ENCODE measurements at regions not wholly inside any gene's neighbourhood (a gene's known extent, or its start where the extent isn't known, plus 50 kb on each side); places are given as distances from the start of the nearest gene placed in this dataset.

- DNase-seq, result no peak
These were observed 105.3 kb downstream of the SLC6A15 start for GRCh38 chr12:84807249-84807648.

GRCh38 chr12:84805474-84805858 lies 107.1 kb downstream of the SLC6A15 start:
- no peak for DNase-seq

- no peak for DNase-seq
These were observed 107.7 kb downstream of the SLC6A15 start for GRCh38 chr12:84804691-84805473.

GRCh38 chr12:84803661-84804060 lies 108.9 kb downstream of the SLC6A15 start:
- no peak for DNase-seq

GRCh38 chr12:84802161-84802560 lies 110.4 kb downstream of the SLC6A15 start:
- DNase-seq, result no peak

GRCh38 chr12:84793558-84794367 lies 118.8 kb downstream of the SLC6A15 start:
- no peak for DNase-seq

- no peak for DNase-seq
These were observed 121.2 kb downstream of the SLC6A15 start for GRCh38 chr12:84791444-84791843.

GRCh38 chr12:84789184-84789583 lies 123.4 kb downstream of the SLC6A15 start:
- no peak for DNase-seq

GRCh38 chr12:84787253-84787652 lies 125.3 kb downstream of the SLC6A15 start:
- DNase-seq, result no peak

- no peak for DNase-seq
These were observed 126.0 kb downstream of the SLC6A15 start for GRCh38 chr12:84786622-84787021.

GRCh38 chr12:84785951-84786350 lies 126.6 kb downstream of the SLC6A15 start:
- no peak for DNase-seq

- DNase-seq, result no peak
These were observed 127.3 kb downstream of the SLC6A15 start for GRCh38 chr12:84785281-84785680.

- no peak for DNase-seq
These were observed 133.4 kb downstream of the SLC6A15 start for GRCh38 chr12:84779169-84779568.

- DNase-seq, result no peak
These were observed 140.3 kb downstream of the SLC6A15 start for GRCh38 chr12:84772281-84772680.

GRCh38 chr12:84767079-84767478 lies 145.5 kb downstream of the SLC6A15 start:
- DNase-seq, result no peak

- no peak for DNase-seq
These were observed 146.2 kb downstream of the SLC6A15 start for GRCh38 chr12:84766375-84766774.

- no peak for DNase-seq
These were observed 148.6 kb downstream of the SLC6A15 start for GRCh38 chr12:84764001-84764400.

GRCh38 chr12:84763107-84763506 lies 149.5 kb downstream of the SLC6A15 start:
- no peak for DNase-seq

GRCh38 chr12:84760091-84760865 lies 152.3 kb downstream of the SLC6A15 start:
- DNase-seq, result no peak

- no peak for DNase-seq
These were observed 154.6 kb downstream of the SLC6A15 start for GRCh38 chr12:84757978-84758377.

GRCh38 chr12:84756961-84757360 lies 155.6 kb downstream of the SLC6A15 start:
- DNase-seq, result no peak

GRCh38 chr12:84745127-84745526 lies 167.5 kb downstream of the SLC6A15 start:
- DNase-seq, result no peak

GRCh38 chr12:84741692-84742091 lies 170.9 kb downstream of the SLC6A15 start:
- no peak for DNase-seq

Measured in NCI-H2107 (cell line).